WI38 (cell line): ENCODE measurements at regions not wholly inside any gene's neighbourhood (a gene's known extent, or its start where the extent isn't known, plus 50 kb on each side); places are given as distances from the start of the nearest gene placed in this dataset.

Experiments
- H3K4me3 ChIP-seq: 2 replicates; pipeline ENCODE4 v1.5.1; 2011; ENCODE audit warnings: low read depth, mild to moderate bottlenecking, control low read depth, low read length
- TF ChIP-seq, protein P1 (sequence below): IDR thresholded peaks from 2 replicates; pipeline ENCODE4 v1.5.1; 2012; ENCODE audit warnings: low read depth, mild to moderate bottlenecking, control low read depth, low read length

- no peak overlapping the region for H3K4me3 ChIP-seq
- TF ChIP-seq, protein P1, sequence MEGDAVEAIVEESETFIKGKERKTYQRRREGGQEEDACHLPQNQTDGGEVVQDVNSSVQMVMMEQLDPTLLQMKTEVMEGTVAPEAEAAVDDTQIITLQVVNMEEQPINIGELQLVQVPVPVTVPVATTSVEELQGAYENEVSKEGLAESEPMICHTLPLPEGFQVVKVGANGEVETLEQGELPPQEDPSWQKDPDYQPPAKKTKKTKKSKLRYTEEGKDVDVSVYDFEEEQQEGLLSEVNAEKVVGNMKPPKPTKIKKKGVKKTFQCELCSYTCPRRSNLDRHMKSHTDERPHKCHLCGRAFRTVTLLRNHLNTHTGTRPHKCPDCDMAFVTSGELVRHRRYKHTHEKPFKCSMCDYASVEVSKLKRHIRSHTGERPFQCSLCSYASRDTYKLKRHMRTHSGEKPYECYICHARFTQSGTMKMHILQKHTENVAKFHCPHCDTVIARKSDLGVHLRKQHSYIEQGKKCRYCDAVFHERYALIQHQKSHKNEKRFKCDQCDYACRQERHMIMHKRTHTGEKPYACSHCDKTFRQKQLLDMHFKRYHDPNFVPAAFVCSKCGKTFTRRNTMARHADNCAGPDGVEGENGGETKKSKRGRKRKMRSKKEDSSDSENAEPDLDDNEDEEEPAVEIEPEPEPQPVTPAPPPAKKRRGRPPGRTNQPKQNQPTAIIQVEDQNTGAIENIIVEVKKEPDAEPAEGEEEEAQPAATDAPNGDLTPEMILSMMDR: no peak
These were observed 183.7 kb upstream of the JAG1 start for GRCh38 chr20:10857352-10858070.

DNA sequence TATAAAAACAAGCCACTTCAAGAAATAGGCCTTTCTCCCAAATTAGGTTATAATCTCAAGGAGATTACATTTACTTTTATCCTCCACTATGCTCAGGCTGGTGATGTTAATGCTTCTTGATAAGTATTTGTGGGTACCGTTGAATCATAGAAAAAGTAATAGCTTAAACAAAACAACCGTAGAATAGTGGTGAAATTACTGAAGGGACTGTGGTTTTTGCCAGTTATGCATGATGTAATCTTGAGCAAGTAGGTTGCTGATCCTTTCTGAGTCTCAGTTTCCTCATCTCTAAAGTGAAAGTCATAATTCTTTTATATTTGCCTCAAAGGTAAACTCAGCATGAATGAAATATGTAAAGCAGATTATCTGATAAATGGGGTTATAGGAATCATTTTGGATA is 187.3 kb upstream of the JAG1 start:
- no peak overlapping the region for H3K4me3 ChIP-seq
- TF ChIP-seq, protein P1: no peak

DNA sequence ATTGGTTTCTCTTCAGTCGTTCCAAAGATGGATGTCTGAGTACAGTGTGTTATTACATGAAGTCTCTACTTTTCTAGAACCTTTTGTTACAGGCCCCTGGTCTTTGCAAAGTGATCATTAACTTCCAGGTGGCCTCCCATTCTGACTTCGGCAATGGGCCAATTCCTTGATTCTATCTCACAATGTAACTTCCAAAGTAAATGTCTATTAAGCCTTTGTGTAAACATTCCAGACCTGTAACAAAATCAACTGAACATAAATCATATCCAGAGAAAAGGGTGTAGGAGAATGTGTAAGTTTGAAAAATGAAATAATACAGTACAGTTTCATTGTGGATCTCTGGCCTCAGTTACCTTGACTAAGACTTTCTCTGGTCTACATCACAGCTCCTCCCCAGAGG is 187.8 kb upstream of the JAG1 start:
- TF ChIP-seq, protein P1: no peak
- no peak overlapping the region for H3K4me3 ChIP-seq

GRCh38 chr20:10863337-10864060 is 189.7 kb upstream of the JAG1 start:
- H3K4me3 ChIP-seq: no peak overlapping the region
- TF ChIP-seq, protein P1: no peak

- TF ChIP-seq, protein P1: no peak
- H3K4me3 ChIP-seq: no peak overlapping the region
These were observed 190.4 kb upstream of the JAG1 start for GRCh38 chr20:10864076-10864672.

GRCh38 chr20:10868299-10868698 is 194.5 kb upstream of the JAG1 start:
- H3K4me3 ChIP-seq: no peak overlapping the region
- TF ChIP-seq, protein P1: no peak

GRCh38 chr20:10873026-10873425 is 199.2 kb upstream of the JAG1 start:
- no peak overlapping the region for H3K4me3 ChIP-seq
- TF ChIP-seq, protein P1: no peak
